SK-N-SH (cell line): ENCODE measurements at regions not wholly inside any gene's neighbourhood (a gene's known extent, or its start where the extent isn't known, plus 50 kb on each side); places are given as distances from the start of the nearest gene placed in this dataset.

Experiments used
- CTCF ChIP-seq: fragments of 200-600 bp; sonication (generic); IDR thresholded peaks from 2 replicates; pipeline ENCODE4 v1.6.1; 2017; ENCODE audit warnings: antibody characterized with exemption, mild to moderate bottlenecking, moderate library complexity
- EP300 ChIP-seq, 2 experiments: IDR thresholded peaks; 2 replicates each; pipeline versions ENCODE4 v1.4.0 to v1.6.1; 2012; ENCODE audit warnings: borderline replicate concordance in 1 of 2, low read depth in 1 of 2, low read length in 1 of 2
- GATA2 ChIP-seq: sonication (generic); formaldehyde crosslinking; IDR thresholded peaks from 2 replicates; pipeline ENCODE4 v1.5.0; 2020; ENCODE audit warnings: mild to moderate bottlenecking, missing genetic modification reagents
- POLR2AphosphoS5 ChIP-seq: IDR thresholded peaks from 2 replicates; pipeline ENCODE4 v1.6.1; 2012; ENCODE audit warnings: low read depth, low read length
- RAD21 ChIP-seq: IDR thresholded peaks from 2 replicates; pipeline ENCODE4 v1.6.1; 2012; ENCODE audit warnings: mild to moderate bottlenecking, low read length
- RCOR1 ChIP-seq: fragments of 150-350 bp; IDR thresholded peaks from 2 replicates; pipeline ENCODE4 v1.6.1; 2017; ENCODE audit warnings: antibody characterized with exemption, low read length
- REST ChIP-seq: IDR thresholded peaks from 2 replicates; pipeline ENCODE4 v1.6.1; 2012; ENCODE audit warnings: mild to moderate bottlenecking, low read depth, low read length, moderate library complexity
- TAF1 ChIP-seq: IDR thresholded peaks from 2 replicates; pipeline ENCODE4 v1.6.1; 2012; ENCODE audit warnings: low read depth, mild to moderate bottlenecking, low read length, moderate library complexity, borderline replicate concordance
- USF2 ChIP-seq: fragments of 150-350 bp; IDR thresholded peaks from 2 replicates; pipeline ENCODE4 v1.6.1; 2017; ENCODE audit warnings: antibody characterized with exemption, low read length, low read depth, borderline replicate concordance
- ZBTB33 ChIP-seq: IDR thresholded peaks from 2 replicates; pipeline ENCODE4 v1.4.0; 2012; ENCODE audit warnings: low read depth, borderline replicate concordance

GRCh38 chr3:194058189-194058571 is 77.8 kb upstream of the HES1 start:
- TF ChIP-seq EP300 (IDR thresholded peaks at IDR 0.05; ENCODE audit: borderline replicate concordance in 1 of 2, low read depth in 1 of 2, low read length in 1 of 2), result no peak
- no peak for TF ChIP-seq POLR2AphosphoS5
- TF ChIP-seq GATA2, result no peak
- no peak for TF ChIP-seq TAF1
- no peak for TF ChIP-seq REST
- TF ChIP-seq USF2, result no peak
- no peak for TF ChIP-seq CTCF
- TF ChIP-seq RAD21, result no peak
- no peak for TF ChIP-seq RCOR1
- no peak for TF ChIP-seq ZBTB33
